Kidney glomerular epithelial cell (primary cell): ENCODE measurements at regions not wholly inside any gene's neighbourhood (a gene's known extent, or its start where the extent isn't known, plus 50 kb on each side); places are given as distances from the start of the nearest gene placed in this dataset.
"Not testable (repeated sequence)": the region's sequence is repeated elsewhere in the genome, so short reads cannot be mapped to it uniquely, and the experiment has no call there.

ENCODE experiments used
- DNase-seq: peaks from one replicate; lab custom pipeline; 2025; lab: John Stamatoyannopoulos, UW

DNA sequence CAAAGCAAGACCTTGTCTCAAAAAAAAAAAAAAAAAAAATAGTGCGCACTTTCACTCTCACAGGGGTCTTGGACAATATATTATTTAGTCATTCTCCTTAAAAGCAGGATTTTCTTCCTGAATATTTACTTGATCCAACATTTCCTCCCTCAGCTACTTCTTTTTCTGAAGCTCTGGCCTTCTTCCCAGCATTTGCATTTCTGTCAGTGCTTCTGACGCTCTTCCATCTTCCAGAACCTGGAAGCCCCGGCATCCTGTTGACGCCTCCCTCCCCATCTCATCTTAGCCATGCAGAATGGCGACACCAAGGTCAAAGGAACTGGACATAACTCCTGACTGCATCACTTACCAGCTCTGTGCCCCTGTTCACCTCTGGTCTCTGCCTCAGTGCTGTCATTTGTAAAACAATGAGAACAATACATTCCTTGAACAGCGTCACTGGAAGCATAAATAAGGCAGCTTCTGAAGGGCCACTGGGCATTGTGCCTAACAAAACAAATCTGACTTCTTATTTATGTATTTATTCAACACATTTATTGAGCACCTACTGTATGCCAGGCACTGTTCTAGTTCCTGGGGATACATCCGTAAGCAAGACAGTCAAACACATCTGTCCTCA, 90.9 kb upstream of the MDM1 start:
- DNase-seq, result no peak

DNA sequence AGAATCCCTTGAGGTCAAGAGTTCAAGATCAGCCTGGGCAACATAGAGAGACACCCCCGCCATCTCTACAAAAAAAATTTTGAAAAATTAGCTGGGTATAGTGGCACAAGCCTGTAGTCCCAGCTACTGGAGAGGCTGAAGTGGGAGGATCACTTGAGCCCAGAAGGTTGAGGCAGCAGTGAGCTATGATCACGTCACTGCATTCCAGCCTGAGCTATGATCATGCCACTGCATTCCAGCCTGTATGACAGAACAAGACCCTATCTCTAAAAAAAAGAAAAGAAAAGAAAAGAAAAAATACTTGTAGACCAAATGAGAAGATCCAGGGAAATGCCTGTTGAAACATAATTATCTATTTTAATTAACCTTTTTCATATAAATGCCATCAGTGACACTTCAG, 93.8 kb upstream of the MDM1 start:
- no peak for DNase-seq

DNA sequence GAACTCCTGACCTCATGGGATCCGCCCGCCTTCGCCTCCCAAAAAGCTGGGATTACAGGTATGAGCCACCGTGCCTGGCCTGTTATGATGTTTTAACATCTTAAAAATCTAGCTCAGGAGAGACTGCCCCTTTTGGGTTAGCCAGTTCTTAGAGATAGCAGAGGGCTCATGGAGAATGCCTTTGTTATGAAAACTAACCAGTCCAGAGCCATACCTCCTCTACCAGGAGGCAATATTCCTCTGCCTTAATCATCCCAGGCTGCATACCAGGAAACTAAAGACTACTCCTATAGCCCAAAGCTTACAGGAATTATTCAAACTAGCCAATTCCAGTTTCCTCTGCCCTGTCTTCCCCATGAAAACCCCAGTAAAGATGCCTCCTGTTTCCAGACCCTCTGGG, 96.0 kb upstream of the MDM1 start:
- no peak for DNase-seq

DNA sequence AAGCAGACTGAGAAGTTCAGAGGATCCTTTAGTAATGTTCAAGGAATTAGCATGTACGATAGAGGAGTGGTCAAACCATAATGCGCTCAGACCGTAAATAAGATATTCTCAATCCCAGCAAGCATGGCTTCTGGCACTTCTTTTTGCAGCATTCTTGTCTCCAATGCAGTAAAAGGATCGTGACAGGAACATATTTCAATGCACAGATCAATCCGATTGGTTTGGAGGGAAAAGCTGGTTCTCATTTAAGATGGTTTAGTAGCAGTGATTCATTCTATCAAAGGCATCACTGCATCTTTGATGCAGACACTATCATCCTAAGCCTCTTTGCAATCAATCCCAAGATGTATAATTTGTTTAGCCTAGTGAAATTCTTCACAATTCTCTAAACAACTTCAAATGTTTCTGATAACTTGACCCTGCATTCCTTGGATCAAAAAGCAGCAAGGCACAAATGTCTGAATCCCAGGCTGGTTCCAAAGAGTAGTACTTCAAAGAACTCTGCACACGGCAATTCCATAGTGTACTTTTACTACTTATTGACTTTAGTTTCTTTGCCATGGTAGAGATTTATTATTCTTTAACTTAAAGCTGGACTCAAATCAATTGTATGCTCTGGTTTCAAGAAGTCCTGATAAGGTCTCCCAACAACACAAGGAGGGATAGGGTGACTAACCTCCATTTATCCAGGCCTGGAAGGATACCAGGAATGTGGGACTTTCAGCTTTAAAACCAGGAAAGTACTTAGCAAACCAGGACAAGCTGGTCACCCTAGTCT, 96.8 kb upstream of the MDM1 start:
- DNase-seq, result peak; percentile 18

DNA sequence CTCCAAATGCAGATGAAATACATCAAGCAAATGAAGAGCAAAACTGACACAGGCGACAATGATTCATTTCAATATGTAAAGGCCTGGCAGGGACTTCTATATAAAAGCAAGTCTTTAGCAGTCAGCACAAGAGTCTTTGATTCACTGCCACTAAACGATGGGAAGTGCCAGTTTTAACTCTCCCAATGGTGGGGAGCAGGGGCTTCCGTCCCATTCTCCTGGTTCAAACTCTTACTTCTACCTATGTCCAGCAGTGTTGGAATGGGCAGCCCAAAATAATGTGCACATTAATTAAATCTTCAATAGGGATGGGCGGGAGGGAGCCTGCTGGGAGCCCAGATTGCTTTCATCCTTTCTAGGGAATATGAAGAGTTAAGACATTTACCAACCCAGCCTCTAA, 97.5 kb upstream of the MDM1 start:
- DNase-seq, result no peak

DNA sequence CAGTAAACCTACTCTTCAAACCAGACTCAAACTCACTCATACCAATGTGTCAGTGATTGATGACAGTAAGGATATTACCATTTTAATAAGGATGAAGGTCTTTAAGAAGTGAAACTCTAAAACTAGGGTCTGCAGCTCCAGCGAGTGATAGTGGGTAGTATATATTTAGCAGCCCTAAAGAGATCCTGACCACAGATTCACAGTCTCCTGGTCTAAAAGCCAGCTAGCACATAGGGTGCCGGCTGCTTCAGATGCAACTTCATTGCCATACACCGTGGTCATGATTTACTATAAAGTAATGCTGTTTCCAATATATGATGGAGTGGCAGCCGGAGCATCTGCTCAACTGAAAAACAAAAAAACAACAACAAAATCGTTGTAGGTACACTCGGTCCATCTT, 99.6 kb upstream of the MDM1 start:
- no peak for DNase-seq

DNA sequence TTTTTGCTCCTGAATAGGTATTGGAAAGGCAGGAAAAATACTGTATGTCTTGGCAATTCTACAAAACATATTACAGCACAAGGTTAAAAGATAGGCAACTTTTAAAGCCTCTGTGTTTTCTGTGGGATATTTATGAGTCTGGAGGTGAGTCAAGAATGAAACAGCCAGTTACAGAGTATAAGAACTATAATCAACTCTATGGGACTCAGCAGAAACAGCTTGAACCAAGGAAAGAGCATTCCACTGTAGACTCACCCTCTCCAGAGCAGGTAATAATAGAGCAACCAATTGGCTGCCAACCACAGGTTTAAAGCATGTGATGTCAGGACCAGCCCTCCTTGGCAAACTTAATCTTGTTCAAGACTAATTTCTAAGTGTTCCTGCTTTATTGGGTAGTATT, 100.5 kb upstream of the MDM1 start:
- no peak for DNase-seq

DNA sequence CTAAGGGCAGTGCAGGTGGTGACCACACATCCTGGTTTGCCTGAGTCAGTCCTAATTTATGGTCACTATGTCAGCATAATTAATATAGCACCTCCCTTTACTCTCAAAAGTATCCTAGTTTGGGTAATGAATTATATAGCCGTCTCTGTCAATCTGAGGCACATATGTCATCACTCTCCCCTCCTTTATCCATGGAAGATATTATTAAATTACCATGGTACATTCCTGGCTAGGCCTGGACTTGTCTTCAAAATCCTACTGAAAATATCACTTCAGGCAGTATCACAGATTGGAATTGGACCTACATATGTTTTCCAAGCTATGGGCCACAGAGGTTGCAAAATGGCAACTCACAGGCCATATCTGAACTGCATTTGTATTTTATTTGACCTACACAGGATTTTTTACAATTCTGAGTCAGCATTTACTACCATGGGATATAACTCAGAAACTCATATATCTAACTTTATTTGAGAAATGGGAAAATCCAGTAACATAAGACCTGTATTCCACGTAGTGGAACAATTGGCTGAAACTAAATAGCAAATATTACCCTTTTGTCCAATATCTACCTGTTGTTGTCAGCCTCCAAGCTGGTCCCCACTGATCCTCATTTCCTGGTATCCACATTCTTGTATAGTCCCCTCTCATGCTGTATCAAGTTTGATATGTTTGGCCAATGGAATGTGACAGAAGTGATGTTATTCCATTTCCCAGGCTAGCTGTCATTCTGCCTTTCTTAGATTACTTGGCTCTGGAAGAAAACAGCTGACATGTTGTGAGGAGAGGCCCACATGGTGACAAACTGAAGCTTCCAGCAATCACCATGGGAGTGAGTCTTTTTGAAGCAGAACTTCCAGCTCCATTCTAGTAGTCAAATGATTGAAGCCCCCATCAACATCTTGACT, 102.5 kb upstream of the MDM1 start:
- DNase-seq, result no peak

DNA sequence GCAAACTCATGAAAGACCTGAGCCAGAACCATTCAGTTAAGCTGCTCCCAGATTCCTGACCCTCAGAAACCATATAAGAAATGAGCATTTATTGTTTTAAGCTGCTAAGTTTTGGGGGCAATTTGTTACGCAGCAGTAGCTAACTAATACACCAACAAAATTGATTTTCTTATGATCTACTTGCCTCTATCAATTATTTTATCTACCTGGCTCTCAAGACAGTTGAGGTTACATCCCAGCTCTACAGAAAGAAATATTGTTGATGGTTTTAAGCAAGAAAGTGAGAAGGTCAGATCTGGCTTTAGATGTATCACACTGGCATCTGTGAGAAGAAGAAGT, 103.1 kb upstream of the MDM1 start:
- DNase-seq, result no peak

DNA sequence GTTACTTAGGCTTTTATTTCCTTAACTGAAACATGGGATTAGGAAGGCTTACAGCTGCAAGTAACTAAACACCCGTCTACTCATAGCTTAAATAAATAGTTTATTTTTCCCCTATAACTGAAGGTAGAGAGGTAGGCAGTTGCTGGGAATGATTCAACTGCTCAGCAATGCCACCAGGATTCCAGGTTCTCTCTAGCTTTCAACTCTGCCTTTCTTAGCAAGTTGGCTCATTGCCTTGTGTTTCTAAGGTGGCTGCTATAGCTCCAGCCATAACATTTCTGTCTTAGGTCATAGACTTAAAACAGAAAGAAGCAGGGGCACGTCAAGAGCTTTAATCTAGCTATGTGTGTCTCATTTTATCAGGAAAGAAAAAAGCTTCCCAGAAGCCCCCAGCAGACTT, 103.7 kb upstream of the MDM1 start:
- DNase-seq, result peak; percentile 38

DNA sequence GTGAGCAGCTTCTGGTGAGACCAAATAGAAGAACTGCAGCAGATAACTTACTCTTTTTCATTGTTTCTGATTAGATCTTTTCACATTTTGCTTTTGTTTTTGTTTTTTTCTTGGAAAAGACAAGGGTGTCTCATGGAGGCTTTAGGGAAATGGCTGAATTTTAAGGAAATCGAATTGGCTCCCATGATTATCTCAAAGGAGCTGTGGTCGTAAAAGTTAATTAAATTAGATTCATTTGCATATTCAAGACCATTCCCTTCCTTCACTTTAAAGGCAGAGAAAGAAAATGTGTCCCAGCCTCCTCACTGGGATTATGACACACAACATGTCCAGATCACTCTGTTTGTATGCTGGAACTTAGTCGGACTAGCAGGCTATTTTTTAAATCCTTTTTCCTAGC, 106.4 kb upstream of the MDM1 start:
- no peak for DNase-seq

DNA sequence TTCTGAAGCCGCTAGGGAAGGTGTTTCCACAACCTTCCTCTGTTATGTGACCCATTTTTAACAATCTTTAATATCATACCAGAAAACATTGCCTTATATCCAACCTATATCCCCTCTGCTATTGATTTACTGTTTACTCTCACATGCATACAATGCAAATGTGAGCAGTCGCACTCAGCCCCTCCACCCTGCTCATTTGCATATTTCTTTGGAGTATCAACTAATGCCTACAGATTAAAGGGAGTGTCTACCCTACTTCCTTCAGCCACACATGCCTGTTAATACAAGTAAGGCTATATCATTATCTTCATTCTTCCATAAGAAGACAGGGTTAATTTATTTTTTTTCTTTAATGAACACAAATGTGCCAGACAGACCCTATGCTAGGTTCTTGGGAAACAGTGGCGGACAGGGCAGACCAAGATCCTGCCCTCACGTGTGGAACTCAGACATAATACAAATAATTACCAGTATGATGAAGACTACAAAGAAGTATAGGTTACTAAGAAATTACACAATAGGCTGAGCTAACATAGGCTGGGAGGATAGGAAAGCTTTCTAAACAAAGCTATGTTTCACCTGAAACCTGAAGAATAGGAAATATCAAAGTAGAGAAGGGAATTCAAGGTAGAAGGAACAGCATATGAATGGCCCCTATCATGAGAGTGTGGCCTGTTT, 107.3 kb upstream of the MDM1 start:
- no peak for DNase-seq

DNA sequence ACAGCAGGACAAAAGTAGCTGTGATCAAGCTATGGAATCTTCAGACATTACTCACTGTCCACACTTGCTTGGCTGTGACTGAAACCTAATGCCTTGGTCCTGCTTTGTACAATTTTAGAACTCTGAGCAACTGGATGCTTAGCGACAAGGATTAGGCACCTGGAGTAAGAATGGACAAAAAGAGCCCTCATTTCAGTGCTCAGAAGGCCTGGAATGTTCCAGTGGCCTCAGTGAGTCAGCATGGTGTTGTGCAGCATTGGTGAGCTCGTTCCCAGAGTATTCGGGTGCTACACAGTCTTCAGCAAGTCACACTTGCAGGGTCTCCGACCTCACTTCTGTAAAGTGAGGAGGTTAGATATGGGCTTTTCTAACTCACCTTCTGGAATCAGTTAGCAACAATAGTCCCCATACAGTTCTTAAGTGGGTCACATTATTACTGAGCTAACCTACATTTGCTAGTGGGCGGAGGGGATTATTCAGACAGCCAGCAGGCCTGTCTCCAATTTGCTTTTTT, 108.0 kb upstream of the MDM1 start:
- peak; percentile 57 for DNase-seq

DNA sequence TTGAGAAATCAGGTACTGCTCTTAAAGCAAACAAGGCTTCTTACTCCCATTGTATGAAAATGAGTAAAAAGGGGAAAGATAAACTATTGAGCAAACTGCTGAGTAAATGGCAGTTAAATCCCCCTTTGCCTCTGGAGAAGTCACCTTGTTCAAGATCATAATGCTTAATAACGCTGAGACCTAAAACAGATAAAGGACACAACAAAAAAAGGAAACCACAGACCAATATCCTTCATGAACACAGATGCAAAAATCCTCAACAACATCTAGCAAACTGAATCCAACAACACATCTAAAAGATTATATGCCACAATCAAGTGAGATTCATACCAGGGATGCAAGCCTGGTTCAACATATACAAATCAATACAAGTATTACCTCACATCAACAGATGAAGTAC, 109.0 kb upstream of the MDM1 start:
- no peak for DNase-seq

DNA sequence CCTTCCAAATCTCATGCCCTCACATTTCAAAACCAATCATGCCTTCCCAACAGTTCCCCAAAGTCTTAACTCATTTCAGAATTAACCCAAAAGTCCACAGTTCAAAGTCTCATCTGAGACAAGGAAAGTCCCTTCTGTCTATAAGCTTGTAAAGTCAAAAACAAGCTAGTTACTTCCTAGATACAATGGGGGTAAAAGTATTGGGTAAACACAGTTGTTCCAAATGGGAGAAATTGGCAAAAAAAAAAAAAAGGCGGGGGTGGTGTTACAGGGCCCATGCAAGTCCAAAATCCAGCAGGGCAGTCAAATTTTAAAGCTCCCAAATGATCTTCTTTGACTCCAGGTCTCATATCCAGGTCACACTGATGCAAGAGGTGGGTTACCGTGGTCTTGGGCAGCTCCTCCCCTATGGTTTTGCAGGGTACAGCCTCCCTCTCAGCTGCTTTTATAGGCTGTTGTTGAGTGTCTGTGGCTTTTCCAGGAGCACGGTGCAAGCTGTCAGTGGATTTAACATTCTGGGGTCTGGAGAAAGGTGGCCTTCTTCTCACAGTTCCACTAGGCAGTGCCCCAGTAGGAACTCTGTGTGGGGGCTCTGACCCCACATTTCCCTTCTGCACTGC, 110.3 kb upstream of the MDM1 start:
- DNase-seq, result not testable (repeated sequence)

DNA sequence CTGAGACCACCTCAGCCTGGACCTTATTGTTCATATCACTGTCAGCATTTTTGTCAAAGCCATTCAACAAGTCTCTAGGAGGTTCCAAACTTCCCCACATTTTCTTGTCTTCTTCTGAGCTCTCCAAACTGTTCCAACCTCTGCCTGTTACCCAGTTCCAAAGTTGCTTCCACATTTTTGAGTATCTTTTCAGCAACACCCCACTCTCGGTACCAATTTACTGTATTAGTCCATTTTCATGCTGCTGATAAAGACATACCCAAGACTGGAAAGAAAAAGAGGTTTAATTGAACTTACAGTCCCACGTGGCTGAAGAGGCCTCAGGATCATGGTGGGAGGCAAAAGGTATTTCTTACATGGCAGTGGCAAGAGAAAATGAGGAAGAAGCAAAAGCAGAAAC, 111.5 kb upstream of the MDM1 start:
- DNase-seq, result not testable (repeated sequence)

DNA sequence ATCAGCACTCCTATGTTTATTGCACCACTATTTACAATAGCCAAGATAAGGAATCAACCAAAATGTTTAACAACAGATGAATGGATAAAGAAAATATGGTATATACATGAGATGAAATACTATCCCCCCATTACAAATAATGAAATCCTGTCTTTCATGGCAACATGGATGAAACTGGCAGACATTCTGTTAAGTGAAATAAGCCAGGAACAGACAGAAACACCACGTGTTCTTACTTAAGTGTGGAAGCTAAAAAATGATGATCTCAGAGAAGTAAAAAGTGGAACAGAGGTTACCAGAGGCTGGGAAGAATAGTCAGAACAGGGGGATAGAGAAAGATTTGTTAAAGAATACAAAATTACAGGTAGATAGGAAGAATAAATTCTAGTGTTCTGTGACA, 113.7 kb upstream of the MDM1 start:
- DNase-seq, result no peak

DNA sequence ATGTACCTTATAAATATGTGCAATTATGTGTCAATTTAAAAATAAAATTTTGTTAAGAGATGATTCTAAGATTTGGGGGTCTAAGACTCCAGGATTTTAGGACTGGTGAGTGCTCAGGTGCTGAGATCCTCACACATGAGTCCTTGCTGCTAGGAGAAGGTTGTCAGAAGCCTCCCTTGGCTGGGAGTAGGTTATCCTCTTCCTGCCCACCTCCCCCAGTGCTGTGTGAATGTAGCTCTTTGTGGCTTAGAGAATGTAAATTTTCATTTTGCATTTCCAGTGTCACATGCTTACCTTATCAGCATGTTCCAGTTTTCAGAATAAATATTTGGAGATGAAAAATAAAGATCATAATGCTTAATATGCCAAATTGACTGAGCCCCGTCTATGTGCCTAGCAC, 114.2 kb upstream of the MDM1 start:
- DNase-seq, result no peak

DNA sequence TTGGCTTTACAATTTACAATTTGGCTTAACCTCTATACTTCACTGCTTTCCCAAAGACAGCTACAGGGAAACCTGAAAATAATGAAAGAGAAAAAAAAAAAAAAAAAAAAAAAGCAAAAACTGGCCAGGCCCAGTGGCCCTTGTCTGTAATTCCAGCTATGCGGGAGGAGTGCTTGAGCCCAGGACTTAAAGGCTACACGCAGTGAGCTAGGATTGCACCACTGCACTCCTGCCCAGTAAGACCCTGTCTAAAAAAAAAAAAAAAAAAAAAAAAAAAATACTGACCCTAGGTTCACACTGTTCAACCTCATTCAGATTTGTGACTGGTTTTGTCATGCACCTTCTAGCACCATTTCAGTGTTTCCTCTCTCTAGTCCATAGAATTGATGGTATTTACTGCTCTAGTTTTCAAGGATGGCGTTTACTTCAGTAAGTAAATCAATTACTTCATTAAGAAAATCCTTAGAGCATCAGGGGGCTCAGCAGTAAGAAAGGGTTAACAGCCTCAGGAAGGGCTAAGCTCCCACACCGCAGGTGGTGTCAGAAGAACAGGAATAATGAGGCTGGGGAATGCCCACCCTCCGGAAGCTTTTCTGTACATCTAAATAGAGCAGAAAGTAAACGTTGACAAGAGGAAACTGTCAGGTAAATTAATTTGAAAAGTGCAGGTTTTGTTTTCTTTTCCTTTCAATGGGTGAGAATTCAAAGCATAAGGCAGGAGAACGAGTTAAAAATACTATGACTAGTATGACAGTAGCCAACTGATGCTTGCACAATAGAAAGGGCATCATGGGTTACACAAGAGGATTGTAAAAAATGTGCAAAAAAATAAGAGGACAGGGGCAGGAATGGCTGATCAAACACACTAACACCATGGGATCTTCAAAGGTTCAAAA, 115.0 kb upstream of the MDM1 start:
- DNase-seq, result no peak

DNA sequence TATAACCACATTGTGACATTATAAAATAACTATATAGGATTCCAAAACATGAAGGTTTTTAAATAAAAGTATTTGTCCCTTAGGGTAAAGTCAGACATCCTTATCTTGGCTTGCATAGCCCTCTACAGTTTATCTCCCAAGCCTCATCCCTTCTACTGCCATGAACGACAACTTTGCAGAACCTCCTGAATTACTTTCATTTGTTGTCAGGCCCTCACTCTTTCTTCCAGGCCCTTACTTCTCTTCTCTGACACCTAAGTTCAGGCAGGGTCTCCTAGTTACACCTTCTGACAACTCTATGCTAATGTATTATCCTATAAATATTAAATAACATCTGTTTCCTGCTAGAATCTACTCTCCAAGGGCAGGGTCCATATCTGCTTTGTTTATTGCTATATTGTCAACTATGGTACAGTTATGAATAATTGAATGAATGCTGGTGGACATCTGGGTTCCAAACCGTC, 115.7 kb upstream of the MDM1 start:
- no peak for DNase-seq

DNA sequence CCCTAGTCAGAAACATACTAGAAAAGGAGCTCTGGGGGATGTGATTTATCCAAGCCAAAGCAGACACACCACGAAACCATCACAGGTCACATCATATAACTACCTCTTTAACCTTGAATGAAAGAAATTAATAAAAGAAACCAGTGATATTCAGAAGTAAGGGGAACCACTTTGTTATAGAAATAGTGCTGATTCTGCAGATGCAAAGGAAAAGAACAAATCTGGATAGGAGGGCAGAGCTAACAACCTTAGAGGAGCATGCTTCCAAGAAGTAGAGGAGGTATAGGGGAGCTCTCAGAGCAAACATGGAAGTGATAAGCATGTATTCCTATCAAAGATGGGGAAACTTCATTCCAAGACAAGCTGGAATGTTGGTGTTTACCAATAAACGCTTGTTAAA, 117.0 kb upstream of the MDM1 start:
- no peak for DNase-seq
